Thyroid gland (tissue), 4 donors: ENCODE measurements at regions not wholly inside any gene's neighbourhood (a gene's known extent, or its start where the extent isn't known, plus 50 kb on each side); places are given as distances from the start of the nearest gene placed in this dataset.

Experiments
- POLR2A ChIP-seq, 2 donors: fragments of 450-650 bp; IDR thresholded peaks; one replicate each; pipeline ENCODE4 v1.6.1; 2017; ENCODE audit warnings: antibody characterized with exemption in 2 of 2, mild to moderate bottlenecking in 2 of 2, moderate library complexity in 1 of 2
- TF ChIP-seq, protein P1 (sequence below), 6 experiments: fragments of 200-600 bp in 3 of 6; fragments of 450-650 bp in 3 of 6; sonication (generic) in 3 of 6; IDR thresholded peaks; one replicate each; pipeline ENCODE4 v1.5.1; 2016 to 2019; ENCODE audit warnings: antibody characterized with exemption in 6 of 6, mild to moderate bottlenecking in 2 of 6, inconsistent platforms in 1 of 6, moderate library complexity in 1 of 6

DNA sequence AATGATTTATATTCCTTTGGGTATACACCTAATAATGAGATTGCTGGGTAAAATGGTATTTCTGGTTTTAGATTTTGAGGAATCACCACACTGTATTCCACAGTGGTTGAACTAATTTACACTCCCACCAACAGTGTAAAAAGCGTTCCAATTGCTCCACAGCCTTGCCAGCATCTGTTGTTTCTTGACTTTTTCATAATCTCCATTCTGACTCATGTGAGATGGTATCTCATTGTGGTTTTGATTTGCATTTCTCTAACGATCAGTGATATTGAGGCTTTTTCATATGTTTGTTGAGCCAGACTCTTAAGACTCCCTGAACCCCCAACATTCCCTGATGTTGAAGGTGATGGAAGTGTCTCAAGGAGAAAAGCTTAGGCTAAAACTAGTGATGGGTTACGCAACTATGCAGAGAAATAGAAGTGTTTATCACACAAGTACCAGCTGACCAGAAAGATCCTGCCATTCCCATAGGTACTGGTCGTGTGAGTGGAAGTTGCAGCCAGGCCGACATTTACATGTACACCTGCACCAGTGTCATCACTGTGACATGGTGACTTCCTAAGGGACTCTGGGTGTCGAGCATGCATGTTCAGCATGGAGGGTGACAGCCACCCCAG, 711.2 kb upstream of the NRP1 start:
- no peak for TF ChIP-seq POLR2A (IDR thresholded peaks at IDR 0.05)
- TF ChIP-seq, protein P1, sequence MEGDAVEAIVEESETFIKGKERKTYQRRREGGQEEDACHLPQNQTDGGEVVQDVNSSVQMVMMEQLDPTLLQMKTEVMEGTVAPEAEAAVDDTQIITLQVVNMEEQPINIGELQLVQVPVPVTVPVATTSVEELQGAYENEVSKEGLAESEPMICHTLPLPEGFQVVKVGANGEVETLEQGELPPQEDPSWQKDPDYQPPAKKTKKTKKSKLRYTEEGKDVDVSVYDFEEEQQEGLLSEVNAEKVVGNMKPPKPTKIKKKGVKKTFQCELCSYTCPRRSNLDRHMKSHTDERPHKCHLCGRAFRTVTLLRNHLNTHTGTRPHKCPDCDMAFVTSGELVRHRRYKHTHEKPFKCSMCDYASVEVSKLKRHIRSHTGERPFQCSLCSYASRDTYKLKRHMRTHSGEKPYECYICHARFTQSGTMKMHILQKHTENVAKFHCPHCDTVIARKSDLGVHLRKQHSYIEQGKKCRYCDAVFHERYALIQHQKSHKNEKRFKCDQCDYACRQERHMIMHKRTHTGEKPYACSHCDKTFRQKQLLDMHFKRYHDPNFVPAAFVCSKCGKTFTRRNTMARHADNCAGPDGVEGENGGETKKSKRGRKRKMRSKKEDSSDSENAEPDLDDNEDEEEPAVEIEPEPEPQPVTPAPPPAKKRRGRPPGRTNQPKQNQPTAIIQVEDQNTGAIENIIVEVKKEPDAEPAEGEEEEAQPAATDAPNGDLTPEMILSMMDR (IDR thresholded peaks at IDR 0.05), result no peak
